ENCODE measurements at regions not wholly inside any gene's neighbourhood (a gene's known extent, or its start where the extent isn't known, plus 50 kb on each side); places are given as distances from the start of the nearest gene placed in this dataset.

GRCh38 chr12:90281154-90281868, 572.7 kb upstream of the ATP2B1 start:
- no peaks in the 10 kb centered on the region for H4K20me1 ChIP-seq (ENCODE audit: insufficient read depth, low read length)
- TF ChIP-seq CTCF (IDR thresholded peaks at IDR 0.05; ENCODE audit: low read length) (no peak), EZH2phosphoT487 (IDR thresholded peaks at IDR 0.05; ENCODE audit: low read length) (no peak), EZH2 (optimal IDR thresholded peaks at IDR 0.05; ENCODE audit: low read depth, low read length) (no peak)

GRCh38 chr12:90280564-90281058, 572.0 kb upstream of the ATP2B1 start:
- Histone ChIP-seq H3K27me3 (replicated peaks; ENCODE audit: insufficient read depth, low read length) (no peaks in the 10 kb centered on the region), H3K4me1 (ENCODE audit: low read length) (peaks cover 13% of the 10 kb centered on the region), H3K9me2 (replicated peaks; ENCODE audit: insufficient read depth, low read length) (no peaks in the 10 kb centered on the region), H4K20me1 (ENCODE audit: insufficient read depth, low read length) (no peaks in the 10 kb centered on the region), H3K79me2 (ENCODE audit: low read length) (no peaks in the 10 kb centered on the region), H3K27ac (ENCODE audit: low read length) (no peak overlapping the region), H3K4me2 (ENCODE audit: low read depth, low read length) (no peak overlapping the region), H3K9me3 (replicated peaks; ENCODE audit: insufficient read depth, low read length) (no peaks in the 10 kb centered on the region), H3K9ac (ENCODE audit: low read length) (no peak overlapping the region), H3K4me3 (ENCODE audit: low read length) (no peak overlapping the region), H2AFZ (ENCODE audit: low read length) (no peak overlapping the region), H3K36me3 (replicated peaks; ENCODE audit: insufficient read depth, low read length) (no peaks in the 10 kb centered on the region), H3F3A (ENCODE audit: insufficient read depth, low read length) (no peaks in the 10 kb centered on the region)
- DNase-seq = no peak
- TF ChIP-seq EZH2phosphoT487 (IDR thresholded peaks at IDR 0.05; ENCODE audit: low read length) (no peak), CTCF (IDR thresholded peaks at IDR 0.05; ENCODE audit: low read length) (no peak), EZH2 (optimal IDR thresholded peaks at IDR 0.05; ENCODE audit: low read depth, low read length) (no peak)

More at GRCh38 chr12:90281154-90281868, 572.7 kb upstream of the ATP2B1 start:
- Histone ChIP-seq H3K9ac (ENCODE audit: low read length) (no peak overlapping the region), H3K79me2 (ENCODE audit: low read length) (no peaks in the 10 kb centered on the region), H3K4me3 (ENCODE audit: low read length) (no peak overlapping the region), H3K36me3 (replicated peaks; ENCODE audit: insufficient read depth, low read length) (no peaks in the 10 kb centered on the region), H3K9me2 (replicated peaks; ENCODE audit: insufficient read depth, low read length) (no peaks in the 10 kb centered on the region), H3K4me2 (ENCODE audit: low read depth, low read length) (no peak overlapping the region), H3K9me3 (replicated peaks; ENCODE audit: insufficient read depth, low read length) (no peaks in the 10 kb centered on the region), H3K4me1 (ENCODE audit: low read length) (peaks cover 13% of the 10 kb centered on the region), H2AFZ (ENCODE audit: low read length) (no peak overlapping the region), H3F3A (ENCODE audit: insufficient read depth, low read length) (no peaks in the 10 kb centered on the region), H3K27me3 (replicated peaks; ENCODE audit: insufficient read depth, low read length) (no peaks in the 10 kb centered on the region), H3K27ac (ENCODE audit: low read length) (no peak overlapping the region)
- DNase-seq = no peak

- TF ChIP-seq CTCF (IDR thresholded peaks at IDR 0.05; ENCODE audit: low read length) (no peak), EZH2 (optimal IDR thresholded peaks at IDR 0.05; ENCODE audit: low read depth, low read length) (no peak), EZH2phosphoT487 (IDR thresholded peaks at IDR 0.05; ENCODE audit: low read length) (no peak)
- Histone ChIP-seq H3K9me3 (replicated peaks; ENCODE audit: insufficient read depth, low read length) (no peaks in the 10 kb centered on the region), H3K79me2 (ENCODE audit: low read length) (no peaks in the 10 kb centered on the region), H4K20me1 (ENCODE audit: insufficient read depth, low read length) (no peaks in the 10 kb centered on the region), H3K9ac (ENCODE audit: low read length) (no peak overlapping the region), H2AFZ (ENCODE audit: low read length) (no peak overlapping the region), H3K4me3 (ENCODE audit: low read length) (no peak overlapping the region), H3K36me3 (replicated peaks; ENCODE audit: insufficient read depth, low read length) (no peaks in the 10 kb centered on the region), H3K27ac (ENCODE audit: low read length) (no peak overlapping the region), H3K4me2 (ENCODE audit: low read depth, low read length) (no peak overlapping the region), H3K27me3 (replicated peaks; ENCODE audit: insufficient read depth, low read length) (no peaks in the 10 kb centered on the region), H3K9me2 (replicated peaks; ENCODE audit: insufficient read depth, low read length) (no peaks in the 10 kb centered on the region), H3K4me1 (ENCODE audit: low read length) (peaks cover 12% of the 10 kb centered on the region), H3F3A (ENCODE audit: insufficient read depth, low read length) (no peaks in the 10 kb centered on the region)
- DNase-seq = no peak
Measured at GRCh38 chr12:90280033-90280432, 571.4 kb upstream of the ATP2B1 start.
